BLaER1 (cell line): ENCODE measurements at regions not wholly inside any gene's neighbourhood (a gene's known extent, or its start where the extent isn't known, plus 50 kb on each side); places are given as distances from the start of the nearest gene placed in this dataset.
"Not testable (repeated sequence)": the region's sequence is repeated elsewhere in the genome, so short reads cannot be mapped to it uniquely, and the experiment has no call there.

Experiments
- H3K27ac ChIP-seq: shearing (Covaris generic); formaldehyde crosslinking; 2 replicates; pipeline ENCODE4 v1.8.1; 2022
- H3K27me3 ChIP-seq: shearing (Covaris generic); formaldehyde crosslinking; 2 replicates; pipeline ENCODE4 v1.8.1; 2022
- H3K36me3 ChIP-seq: shearing (Covaris generic); formaldehyde crosslinking; 2 replicates; pipeline ENCODE4 v1.8.1; 2022
- H3K4me1 ChIP-seq: shearing (Covaris generic); formaldehyde crosslinking; 2 replicates; pipeline ENCODE4 v1.8.1; 2022
- H3K4me2 ChIP-seq: shearing (Covaris generic); formaldehyde crosslinking; 2 replicates; pipeline ENCODE4 v1.8.1; 2022
- H3K4me3 ChIP-seq: shearing (Covaris generic); formaldehyde crosslinking; 2 replicates; pipeline ENCODE4 v1.8.1; 2022
- H3K9ac ChIP-seq: shearing (Covaris generic); formaldehyde crosslinking; 2 replicates; pipeline ENCODE4 v1.8.1; 2022
- H3K9me3 ChIP-seq: shearing (Covaris generic); formaldehyde crosslinking; 2 replicates; pipeline ENCODE4 v1.8.1; 2022
- H4K20me1 ChIP-seq: shearing (Covaris generic); formaldehyde crosslinking; 2 replicates; pipeline ENCODE4 v1.8.1; 2022
- Cebpa-rat ChIP-seq: shearing (Covaris generic); IDR thresholded peaks from 2 replicates; pipeline ENCODE4 v1.8.1; 2022

GRCh38 chr10:22111705-22112104 lies 106.1 kb downstream of the EBLN1 start:
- H3K27ac ChIP-seq = no peak overlapping the region
- H3K27me3 ChIP-seq = no peaks in the 10 kb centered on the region
- H3K4me1 ChIP-seq = no peaks in the 10 kb centered on the region
- H3K4me3 ChIP-seq = no peak overlapping the region
- H3K9ac ChIP-seq = no peak overlapping the region
- H3K4me2 ChIP-seq = no peak overlapping the region
- no peaks in the 10 kb centered on the region for H4K20me1 ChIP-seq
- TF ChIP-seq Cebpa-rat = no peak
- H3K9me3 ChIP-seq = no peaks in the 10 kb centered on the region
- H3K36me3 ChIP-seq = no peaks in the 10 kb centered on the region

GRCh38 chr10:22111260-22111659 lies 106.6 kb downstream of the EBLN1 start:
- H3K9ac ChIP-seq = no peak overlapping the region
- no peaks in the 10 kb centered on the region for H3K27me3 ChIP-seq
- H3K4me1 ChIP-seq = no peaks in the 10 kb centered on the region
- H3K27ac ChIP-seq = no peak overlapping the region
- no peak overlapping the region for H3K4me2 ChIP-seq
- TF ChIP-seq Cebpa-rat = no peak
- no peak overlapping the region for H3K4me3 ChIP-seq
- H3K36me3 ChIP-seq = no peaks in the 10 kb centered on the region
- no peaks in the 10 kb centered on the region for H3K9me3 ChIP-seq
- H4K20me1 ChIP-seq = no peaks in the 10 kb centered on the region

GRCh38 chr10:22110761-22111160 lies 107.1 kb downstream of the EBLN1 start:
- Histone ChIP-seq H3K4me2 (no peak overlapping the region), H3K4me3 (no peak overlapping the region), H4K20me1 (no peaks in the 10 kb centered on the region), H3K27me3 (no peaks in the 10 kb centered on the region), H3K9ac (no peak overlapping the region), H3K4me1 (no peaks in the 10 kb centered on the region), H3K27ac (no peak overlapping the region), H3K9me3 (no peaks in the 10 kb centered on the region), H3K36me3 (no peaks in the 10 kb centered on the region)
- TF ChIP-seq Cebpa-rat = no peak

- Histone ChIP-seq H3K36me3 (no peaks in the 10 kb centered on the region), H3K27me3 (no peaks in the 10 kb centered on the region), H3K4me2 (no peak overlapping the region), H3K4me1 (no peaks in the 10 kb centered on the region), H3K9ac (no peak overlapping the region), H3K4me3 (no peak overlapping the region), H3K27ac (no peak overlapping the region), H3K9me3 (no peaks in the 10 kb centered on the region), H4K20me1 (no peaks in the 10 kb centered on the region)
- no peak for TF ChIP-seq Cebpa-rat
Measured at GRCh38 chr10:22105270-22105669, 101.7 kb upstream of the DNAJC1 start.

- H3K27me3 ChIP-seq = no peaks in the 10 kb centered on the region
- no peak overlapping the region for H3K4me3 ChIP-seq
- no peaks in the 10 kb centered on the region for H3K36me3 ChIP-seq
- H3K9ac ChIP-seq = no peak overlapping the region
- no peak overlapping the region for H3K4me2 ChIP-seq
- no peaks in the 10 kb centered on the region for H4K20me1 ChIP-seq
- H3K27ac ChIP-seq = no peak overlapping the region
- no peaks in the 10 kb centered on the region for H3K9me3 ChIP-seq
- TF ChIP-seq Cebpa-rat = no peak
- H3K4me1 ChIP-seq = no peaks in the 10 kb centered on the region
Measured at GRCh38 chr10:22103701-22104470, 100.4 kb upstream of the DNAJC1 start.

DNA sequence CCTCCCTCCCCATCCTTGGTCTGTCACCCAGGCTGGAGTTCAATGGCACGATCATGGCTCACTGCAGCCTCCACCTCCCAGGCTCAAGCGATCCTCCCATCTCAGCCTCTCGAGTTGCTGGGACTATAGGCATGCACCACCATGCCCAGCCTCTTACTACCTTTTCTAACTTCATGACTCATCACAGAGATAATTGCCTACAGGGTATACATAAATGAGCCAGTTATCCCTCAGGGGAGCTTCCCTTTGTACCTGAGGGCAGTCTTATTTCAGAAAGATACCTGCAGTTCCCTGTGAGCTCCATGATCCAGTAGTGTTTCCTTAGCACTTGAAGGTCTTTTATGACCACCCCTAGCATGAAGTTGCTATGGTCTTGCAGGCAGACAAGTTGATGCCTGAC lies 94.2 kb upstream of the DNAJC1 start:
- Histone ChIP-seq H3K27ac (no peak overlapping the region), H3K27me3 (no peaks in the 10 kb centered on the region), H3K9me3 (no peaks in the 10 kb centered on the region), H3K4me2 (no peak overlapping the region), H3K4me3 (no peak overlapping the region), H3K36me3 (no peaks in the 10 kb centered on the region), H3K4me1 (no peaks in the 10 kb centered on the region), H3K9ac (no peak overlapping the region), H4K20me1 (no peaks in the 10 kb centered on the region)
- no peak for TF ChIP-seq Cebpa-rat

GRCh38 chr10:22091260-22091659 lies 87.7 kb upstream of the DNAJC1 start:
- H3K9ac ChIP-seq, H3K36me3 ChIP-seq, H3K27me3 ChIP-seq, H3K9me3 ChIP-seq, H3K27ac ChIP-seq, H4K20me1 ChIP-seq, H3K4me1 ChIP-seq, H3K4me3 ChIP-seq, H3K4me2 ChIP-seq: not testable (repeated sequence)

DNA sequence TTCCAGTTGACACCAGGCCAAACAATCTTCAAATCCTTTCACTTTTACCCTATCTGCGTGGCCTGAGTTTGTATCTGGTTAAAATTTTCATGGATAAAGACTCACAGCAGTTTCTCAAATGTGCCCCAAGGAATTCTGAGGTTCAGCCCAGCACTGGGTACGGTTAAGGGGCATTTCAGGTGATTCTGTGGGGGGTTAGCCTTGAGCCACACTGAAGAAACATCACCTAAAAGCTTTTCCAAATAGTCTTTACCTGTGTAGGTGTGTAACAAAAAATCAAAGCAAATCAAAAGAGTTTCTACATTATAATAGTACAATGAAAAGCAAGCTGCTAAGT lies 83.8 kb upstream of the DNAJC1 start:
- Histone ChIP-seq H3K4me3 (no peak overlapping the region), H3K27me3 (no peaks in the 10 kb centered on the region), H3K9ac (no peak overlapping the region), H3K27ac (no peak overlapping the region), H4K20me1 (no peaks in the 10 kb centered on the region), H3K36me3 (no peaks in the 10 kb centered on the region), H3K4me1 (peaks cover 8% of the 10 kb centered on the region), H3K4me2 (no peak overlapping the region), H3K9me3 (no peaks in the 10 kb centered on the region)
- TF ChIP-seq Cebpa-rat = no peak

DNA sequence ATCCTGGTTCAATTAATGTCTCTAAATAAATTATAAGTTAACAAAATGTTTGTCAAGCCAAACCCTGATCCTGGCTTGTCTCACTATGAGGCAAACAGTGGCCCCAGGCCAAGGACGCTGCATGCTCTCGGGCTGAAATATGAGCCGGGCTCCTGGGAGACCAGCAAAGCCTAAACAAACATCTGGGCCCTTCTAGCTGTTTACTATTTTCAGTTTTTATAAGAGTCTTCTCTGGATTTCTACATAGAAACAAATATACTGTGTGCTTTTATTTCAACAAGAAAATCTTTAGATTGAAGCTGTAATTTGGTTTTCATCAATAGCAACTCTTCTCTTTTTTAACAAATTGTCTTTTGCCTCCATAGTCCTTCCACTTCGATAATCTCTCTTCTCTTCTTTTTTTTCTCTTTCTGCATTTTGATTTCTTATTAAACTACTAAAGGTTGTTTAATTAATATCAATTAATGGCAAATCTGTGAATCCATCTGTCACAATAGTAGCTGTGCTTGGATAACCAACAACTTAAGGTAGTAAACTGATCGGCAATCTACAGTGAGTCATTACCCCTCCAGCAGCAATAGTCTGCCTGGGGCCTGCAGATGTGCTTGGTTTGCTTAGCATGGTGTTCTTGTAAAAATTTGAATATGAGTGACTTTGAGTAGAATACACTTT lies 83.3 kb upstream of the DNAJC1 start:
- Histone ChIP-seq H3K9me3 (no peaks in the 10 kb centered on the region), H3K36me3 (no peaks in the 10 kb centered on the region), H3K9ac (no peak overlapping the region), H3K4me2 (no peak overlapping the region), H4K20me1 (no peaks in the 10 kb centered on the region), H3K4me3 (no peak overlapping the region), H3K4me1 (peaks cover 8% of the 10 kb centered on the region), H3K27ac (no peak overlapping the region), H3K27me3 (no peaks in the 10 kb centered on the region)
- no peak for TF ChIP-seq Cebpa-rat

DNA sequence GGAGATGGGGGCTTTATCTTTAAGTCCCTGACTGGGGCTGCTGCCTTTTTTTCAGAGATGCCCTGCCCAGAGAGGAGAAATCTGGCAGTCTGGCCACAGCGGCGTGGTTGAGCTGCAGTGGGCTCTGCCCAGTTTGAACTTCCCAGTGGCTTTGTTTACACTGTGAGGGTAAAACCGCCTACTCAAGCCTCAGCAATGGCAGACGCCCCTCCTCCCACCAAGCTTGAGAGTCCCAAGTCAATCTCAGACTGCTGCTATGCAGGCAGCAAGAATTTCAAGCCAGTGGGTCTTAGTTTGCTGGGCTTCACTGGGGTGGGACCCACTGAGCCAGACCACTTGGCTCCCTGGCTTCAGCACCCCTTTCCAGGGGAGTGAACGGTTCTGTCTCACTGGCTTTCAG lies 76.4 kb upstream of the DNAJC1 start:
- H3K27ac ChIP-seq, H3K4me2 ChIP-seq, H3K9me3 ChIP-seq, H4K20me1 ChIP-seq, H3K27me3 ChIP-seq, H3K9ac ChIP-seq, H3K36me3 ChIP-seq, H3K4me3 ChIP-seq, H3K4me1 ChIP-seq: not testable (repeated sequence)

DNA sequence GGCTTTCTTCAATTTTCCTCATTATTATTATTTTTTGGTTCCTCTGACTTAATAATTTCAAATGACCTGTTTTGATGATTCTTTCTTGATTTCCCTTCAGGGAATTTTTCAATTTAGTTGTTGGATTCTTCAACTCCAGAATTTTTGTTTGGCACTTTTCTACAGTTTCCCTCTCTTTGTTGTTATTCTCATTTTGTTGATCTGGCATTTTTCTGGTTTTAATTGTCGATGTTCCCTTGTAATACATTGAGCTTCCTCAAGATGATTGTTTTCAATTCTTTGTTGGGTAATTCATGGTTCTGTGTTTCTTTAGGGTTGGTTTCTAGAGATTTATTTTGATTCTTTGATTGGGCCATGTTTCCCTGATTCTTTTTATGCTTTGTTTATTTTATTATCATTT lies 67.8 kb upstream of the DNAJC1 start:
- H4K20me1 ChIP-seq = no peaks in the 10 kb centered on the region
- H3K9ac ChIP-seq = no peak overlapping the region
- no peaks in the 10 kb centered on the region for H3K36me3 ChIP-seq
- no peak overlapping the region for H3K27ac ChIP-seq
- no peaks in the 10 kb centered on the region for H3K4me1 ChIP-seq
- no peaks in the 10 kb centered on the region for H3K27me3 ChIP-seq
- no peak for TF ChIP-seq Cebpa-rat
- H3K4me2 ChIP-seq = no peak overlapping the region
- no peak overlapping the region for H3K4me3 ChIP-seq
- peaks cover 24% of the 10 kb centered on the region for H3K9me3 ChIP-seq
